Neural cell (in vitro differentiated cells): ENCODE measurements at regions not wholly inside any gene's neighbourhood (a gene's known extent, or its start where the extent isn't known, plus 50 kb on each side); places are given as distances from the start of the nearest gene placed in this dataset.

ENCODE experiments used
- CTCF ChIP-seq: fragments of 450-650 bp; IDR thresholded peaks from 2 replicates; pipeline ENCODE4 v1.5.1; 2014; ENCODE audit warnings: antibody characterized with exemption, mild to moderate bottlenecking, moderate library complexity; ENCODE audit not compliant: poor library complexity, severe bottlenecking
- EP300 ChIP-seq: fragments of 450-650 bp; conservative IDR thresholded peaks from 2 replicates; pipeline ENCODE4 v1.6.1; 2014; ENCODE audit warnings: antibody characterized with exemption, mild to moderate bottlenecking, moderate library complexity; ENCODE audit not compliant: poor library complexity, severe bottlenecking
- EZH2 ChIP-seq: fragments of 200-600, 300-800 bp; shearing (Covaris generic), sonication (generic); IDR thresholded peaks from 2 replicates; pipeline ENCODE4 v1.6.1; 2014; ENCODE audit warnings: antibody characterized with exemption, low read length, borderline replicate concordance, mild to moderate bottlenecking; ENCODE audit not compliant: insufficient read depth, poor library complexity, severe bottlenecking
- POLR2AphosphoS5 ChIP-seq: IDR thresholded peaks from 2 replicates; pipeline ENCODE4 v1.6.1; 2012
- RAD21 ChIP-seq: fragments of 450-650 bp; conservative IDR thresholded peaks from 2 replicates; pipeline ENCODE4 v1.6.1; 2014; ENCODE audit warnings: antibody characterized with exemption, mild to moderate bottlenecking, moderate library complexity
- REST ChIP-seq: IDR thresholded peaks from 2 replicates; pipeline ENCODE4 v1.6.1; 2012; ENCODE audit warnings: borderline replicate concordance
- TAF1 ChIP-seq: IDR thresholded peaks from 2 replicates; pipeline ENCODE4 v1.6.1; 2012; ENCODE audit warnings: low read depth

GRCh38 chr16:47979164-47979520 is 176.7 kb downstream of the ABCC12 start:
- no peak for TF ChIP-seq EP300
- no peak for TF ChIP-seq TAF1
- no peak for TF ChIP-seq CTCF
- TF ChIP-seq REST, result no peak
- no peak for TF ChIP-seq RAD21
- no peak for TF ChIP-seq EZH2
- no peak for TF ChIP-seq POLR2AphosphoS5
